OCI-LY7 (cell line): ENCODE measurements at regions not wholly inside any gene's neighbourhood (a gene's known extent, or its start where the extent isn't known, plus 50 kb on each side); places are given as distances from the start of the nearest gene placed in this dataset.

Experiments
- BruUV-seq: library from RNA; stranded (reverse); fragments of 400-500 nt; replicated peaks from 2 replicates; lab custom pipeline; 2021; lab: Mats Ljungman, UMichigan
- CTCF ChIA-PET: fragments of 300-600 bp; sonication (Branson Sonifier 250); formaldehyde crosslinking; loops from one replicate; lab custom pipeline; 2022; ENCODE audit warnings: antibody characterized with exemption; ENCODE audit not compliant: unreplicated experiment; lab: Charles Lee
- POLR2A ChIA-PET: fragments of 300-600 bp; sonication (Branson Sonifier 250); formaldehyde crosslinking; loops from one replicate; lab custom pipeline; 2022; ENCODE audit warnings: antibody characterized with exemption; lab: Charles Lee
- DNase-seq: peaks from one replicate; pipeline ENCODE4 v3.0.0-alpha.2; 2015; ENCODE audit warnings: low spot score
- H2AFZ ChIP-seq: fragments of 200-600 bp; sonication (generic), shearing (Covaris generic); 2 replicates; pipeline ENCODE4 v1.6.1; 2014; ENCODE audit warnings: mild to moderate bottlenecking, antibody characterized with exemption, low read length, moderate library complexity
- H3K27ac ChIP-seq: fragments of 200-600 bp; sonication (generic); 2 replicates; pipeline ENCODE4 v1.5.1; 2014; ENCODE audit warnings: mixed run types, low read depth, mild to moderate bottlenecking, moderate library complexity, low read length, inconsistent platforms; ENCODE audit not compliant: poor library complexity, severe bottlenecking
- H3K36me3 ChIP-seq: fragments of 200-600 bp; sonication (generic); 2 replicates; pipeline ENCODE4 v1.6.1; 2014; ENCODE audit warnings: mild to moderate bottlenecking, antibody characterized with exemption, low read length, moderate library complexity, mixed read lengths; ENCODE audit not compliant: insufficient read depth
- H3K4me1 ChIP-seq: fragments of 200-600 bp; sonication (generic); 2 replicates; pipeline ENCODE4 v1.5.1; 2014; ENCODE audit warnings: mild to moderate bottlenecking, low read length; ENCODE audit not compliant: insufficient read depth, poor library complexity, severe bottlenecking
- H3K4me2 ChIP-seq: fragments of 200-600 bp; sonication (generic); 2 replicates; pipeline ENCODE4 v1.6.1; 2014; ENCODE audit warnings: mild to moderate bottlenecking, low read length
- H3K4me3 ChIP-seq: fragments of 200-600 bp; sonication (generic); 2 replicates; pipeline ENCODE4 v1.5.1; 2014; ENCODE audit warnings: mild to moderate bottlenecking, low read depth, low read length; ENCODE audit not compliant: poor library complexity, severe bottlenecking
- H3K79me2 ChIP-seq: fragments of 200-600 bp; sonication (generic); 2 replicates; pipeline ENCODE4 v1.6.1; 2016; ENCODE audit warnings: low read depth, mild to moderate bottlenecking, low read length, moderate library complexity, mixed read lengths; ENCODE audit not compliant: insufficient read depth
- H3K9me2 ChIP-seq: fragments of 200-600 bp; sonication (generic); 2 replicates; pipeline ENCODE4 v1.6.1; 2016; ENCODE audit warnings: mild to moderate bottlenecking, low read length, mixed read lengths; ENCODE audit not compliant: insufficient read depth
- H3K9me3 ChIP-seq: fragments of 200-600 bp; sonication (generic); 2 replicates; pipeline ENCODE4 v1.6.1; 2014; ENCODE audit warnings: mild to moderate bottlenecking, mixed run types, low read length, mixed read lengths
- H4K20me1 ChIP-seq: fragments of 200-600 bp; sonication (generic); 2 replicates; pipeline ENCODE4 v1.6.1; 2014; ENCODE audit warnings: mild to moderate bottlenecking, antibody characterized with exemption, low read length, moderate library complexity, mixed read lengths; ENCODE audit not compliant: insufficient read depth
- EZH2phosphoT487 ChIP-seq: fragments of 200-600 bp; sonication (generic); IDR thresholded peaks from 2 replicates; pipeline ENCODE4 v1.6.1; 2018; ENCODE audit warnings: low read depth, borderline replicate concordance, mild to moderate bottlenecking, mixed run types, antibody characterized with exemption, low read length, moderate library complexity, mixed read lengths
- intact Hi-C: fragments of 100-400 bp; cut with micrococcal nuclease; formaldehyde crosslinking; loops from one replicate; pipeline ENCODE4 v1.10.0; 2022; ENCODE audit not compliant: unreplicated experiment
- TF ChIP-seq, protein P1 (sequence below): fragments of 200-600 bp; sonication (generic); conservative IDR thresholded peaks from 2 replicates; pipeline ENCODE4 v1.5.1; 2014; ENCODE audit warnings: mild to moderate bottlenecking, antibody characterized with exemption, low read length, moderate library complexity, mixed read lengths

- intact Hi-C loops, result no loop called here
- TF ChIP-seq, protein P1, sequence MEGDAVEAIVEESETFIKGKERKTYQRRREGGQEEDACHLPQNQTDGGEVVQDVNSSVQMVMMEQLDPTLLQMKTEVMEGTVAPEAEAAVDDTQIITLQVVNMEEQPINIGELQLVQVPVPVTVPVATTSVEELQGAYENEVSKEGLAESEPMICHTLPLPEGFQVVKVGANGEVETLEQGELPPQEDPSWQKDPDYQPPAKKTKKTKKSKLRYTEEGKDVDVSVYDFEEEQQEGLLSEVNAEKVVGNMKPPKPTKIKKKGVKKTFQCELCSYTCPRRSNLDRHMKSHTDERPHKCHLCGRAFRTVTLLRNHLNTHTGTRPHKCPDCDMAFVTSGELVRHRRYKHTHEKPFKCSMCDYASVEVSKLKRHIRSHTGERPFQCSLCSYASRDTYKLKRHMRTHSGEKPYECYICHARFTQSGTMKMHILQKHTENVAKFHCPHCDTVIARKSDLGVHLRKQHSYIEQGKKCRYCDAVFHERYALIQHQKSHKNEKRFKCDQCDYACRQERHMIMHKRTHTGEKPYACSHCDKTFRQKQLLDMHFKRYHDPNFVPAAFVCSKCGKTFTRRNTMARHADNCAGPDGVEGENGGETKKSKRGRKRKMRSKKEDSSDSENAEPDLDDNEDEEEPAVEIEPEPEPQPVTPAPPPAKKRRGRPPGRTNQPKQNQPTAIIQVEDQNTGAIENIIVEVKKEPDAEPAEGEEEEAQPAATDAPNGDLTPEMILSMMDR, result no peak
- TF ChIP-seq EZH2phosphoT487, result no peak
- POLR2A ChIA-PET, result no interaction called here
These were observed 203.5 kb downstream of the MYRFL start for GRCh38 chr12:70028515-70028914.

GRCh38 chr12:70028918-70029317 is 203.9 kb downstream of the MYRFL start:
- no peak overlapping the region for H3K27ac ChIP-seq
- H3K9me2 ChIP-seq, result no peaks in the 10 kb centered on the region
- H3K4me2 ChIP-seq, result no peak overlapping the region
- no peak overlapping the region; the same call in 1 of the 2 replicates for H2AFZ ChIP-seq
- H3K79me2 ChIP-seq, result no peaks in the 10 kb centered on the region
- CTCF ChIA-PET, result interaction anchor here (0.6 kb wide), 2 partner anchors 128 to 1113 kb away, joined by 3 to 6 read pairs; no protein-coding TSS in a partner anchor
- no TSS peak for BruUV-seq
- no peak for TF ChIP-seq EZH2phosphoT487
- TF ChIP-seq, protein P1, result no peak
- intact Hi-C loops, result no loop called here
- POLR2A ChIA-PET, result interaction anchor here (1.0 kb wide), 1 partner anchor 100 kb away, joined by 3 read pairs; no protein-coding TSS in a partner anchor
- H3K36me3 ChIP-seq, result no peaks in the 10 kb centered on the region
- no peaks in the 10 kb centered on the region for H3K9me3 ChIP-seq
- H3K4me1 ChIP-seq, result no peaks in the 10 kb centered on the region
- no peak overlapping the region for H3K4me3 ChIP-seq
- no peak for DNase-seq
- H4K20me1 ChIP-seq, result no peaks in the 10 kb centered on the region

More at GRCh38 chr12:70028515-70028914, 203.5 kb downstream of the MYRFL start:
- Histone ChIP-seq H3K4me2 (no peak overlapping the region), H3K4me3 (no peak overlapping the region), H3K4me1 (no peaks in the 10 kb centered on the region), H3K79me2 (no peaks in the 10 kb centered on the region), H3K27ac (no peak overlapping the region), H3K36me3 (no peaks in the 10 kb centered on the region), H3K9me2 (no peaks in the 10 kb centered on the region), H3K9me3 (no peaks in the 10 kb centered on the region), H2AFZ (no peak overlapping the region), H4K20me1 (no peaks in the 10 kb centered on the region)
- CTCF ChIA-PET, result no interaction called here
- DNase-seq, result no peak
- BruUV-seq, result no TSS peak

DNA sequence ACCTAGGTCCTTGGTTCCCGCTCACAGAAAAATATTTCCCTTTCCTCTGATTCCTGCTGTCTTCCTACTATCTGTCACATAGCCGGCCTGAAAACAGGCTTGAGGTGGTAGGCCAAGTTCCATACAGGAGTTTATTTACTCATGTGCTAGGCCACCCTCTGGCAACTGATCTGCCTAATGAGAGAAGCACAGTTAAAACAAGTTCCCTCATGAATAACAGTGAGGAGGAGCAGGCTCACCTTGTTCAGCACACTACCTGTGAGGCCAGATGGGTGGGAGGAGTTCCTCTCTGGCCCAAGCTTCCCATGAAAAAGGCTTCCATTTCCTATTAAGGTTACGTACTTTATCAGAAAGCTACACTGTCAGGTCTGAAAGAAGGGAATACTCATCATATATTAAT is 206.0 kb downstream of the MYRFL start:
- POLR2A ChIA-PET, result interaction anchor here (0.6 to 1.6 kb wide), 2 partner anchors 130 to 309 kb away, joined by 3 to 9 read pairs; no protein-coding TSS in a partner anchor
- Histone ChIP-seq H3K4me3 (no peak overlapping the region), H3K27ac (no peak overlapping the region), H3K79me2 (no peaks in the 10 kb centered on the region), H4K20me1 (no peaks in the 10 kb centered on the region), H3K9me2 (no peaks in the 10 kb centered on the region), H3K36me3 (no peaks in the 10 kb centered on the region), H3K9me3 (no peaks in the 10 kb centered on the region; the same call in 1 of the 2 replicates), H3K4me2 (no peak overlapping the region), H2AFZ (no peak overlapping the region), H3K4me1 (no peaks in the 10 kb centered on the region)
- intact Hi-C loops, result no loop called here
- BruUV-seq, result no TSS peak
- TF ChIP-seq EZH2phosphoT487, result no peak
- TF ChIP-seq, protein P1, result no peak
- CTCF ChIA-PET, result no interaction called here
- DNase-seq, result no peak
